VCaP (cell line): ENCODE measurements at regions not wholly inside any gene's neighbourhood (a gene's known extent, or its start where the extent isn't known, plus 50 kb on each side); places are given as distances from the start of the nearest gene placed in this dataset.

Experiments used
- H3K27ac ChIP-seq: fragments of 450-650 bp; 2 replicates; pipeline ENCODE4 v1.5.1; 2017
- CTCF ChIP-seq: fragments of 450-650 bp; conservative IDR thresholded peaks from 2 replicates; pipeline ENCODE4 v1.5.1; 2017; ENCODE audit warnings: mild to moderate bottlenecking, moderate library complexity

GRCh38 chr15:62766599-62766998 is 275.9 kb upstream of the TPM1 start:
- no peak overlapping the region for H3K27ac ChIP-seq
- TF ChIP-seq CTCF, result no peak

- H3K27ac ChIP-seq, result no peak overlapping the region
Observed at GRCh38 chr15:62769604-62770003, 272.9 kb upstream of the TPM1 start.

GRCh38 chr15:62770111-62770660 is 272.4 kb upstream of the TPM1 start:
- TF ChIP-seq CTCF, result no peak
- no peak overlapping the region for H3K27ac ChIP-seq

More at GRCh38 chr15:62769604-62770003, 272.9 kb upstream of the TPM1 start:
- no peak for TF ChIP-seq CTCF

- H3K27ac ChIP-seq, result no peak overlapping the region
- TF ChIP-seq CTCF, result no peak
Observed at GRCh38 chr15:62770752-62771151, 271.8 kb upstream of the TPM1 start.

- no peak overlapping the region for H3K27ac ChIP-seq
- TF ChIP-seq CTCF, result no peak
Observed at GRCh38 chr15:62771234-62771633, 271.3 kb upstream of the TPM1 start.

- no peak overlapping the region for H3K27ac ChIP-seq
- TF ChIP-seq CTCF, result no peak
Observed at GRCh38 chr15:62773369-62774165, 269.0 kb upstream of the TPM1 start.

- TF ChIP-seq CTCF, result no peak
- H3K27ac ChIP-seq, result no peak overlapping the region
Observed at GRCh38 chr15:62775932-62776331, 266.6 kb upstream of the TPM1 start.
